ENCODE measurements at regions not wholly inside any gene's neighbourhood (a gene's known extent, or its start where the extent isn't known, plus 50 kb on each side); places are given as distances from the start of the nearest gene placed in this dataset.
"Not testable (repeated sequence)": the region's sequence is repeated elsewhere in the genome, so short reads cannot be mapped to it uniquely, and the experiment has no call there.

GRCh38 chr4:71081192-71081591, 87.7 kb downstream of the DCK start:
- Mint-ChIP-seq H3K4me3 (no peak overlapping the region), H3K9me3 (no peaks in the 10 kb centered on the region), H3K4me1 (ENCODE audit: low read depth in 2 of 2) (peaks cover 0 to 2% of the 10 kb centered on the region in 2 donors), H3K27me3 (no peaks in the 10 kb centered on the region), H3K27ac (no peak overlapping the region), H3K36me3 (ENCODE audit: insufficient read depth) (no peaks in the 10 kb centered on the region)
- no peak for DNase-seq
- no peak for ATAC-seq (replicated peaks)

GRCh38 chr4:71093745-71094144, 100.3 kb downstream of the DCK start:
- H3K4me1 Mint-ChIP-seq (ENCODE audit: low read depth in 2 of 2), result peaks cover 7 to 16% of the 10 kb centered on the region in 2 donors
- ATAC-seq (replicated peaks), result no peak
- no peaks in the 10 kb centered on the region for H3K36me3 Mint-ChIP-seq (ENCODE audit: insufficient read depth)
- H3K27me3 Mint-ChIP-seq, result no peaks in the 10 kb centered on the region
- H3K9me3 Mint-ChIP-seq, result peaks cover 0 to 5% of the 10 kb centered on the region in 2 donors
- DNase-seq, result no peak
- H3K27ac Mint-ChIP-seq, result no peak overlapping the region
- H3K4me3 Mint-ChIP-seq, result no peak overlapping the region

GRCh38 chr4:71094201-71094600, 100.8 kb downstream of the DCK start:
- Mint-ChIP-seq H3K4me3 (no peak overlapping the region), H3K27ac (peak overlapping the region in 1 of 2 donors; percentile 94), H3K36me3 (ENCODE audit: insufficient read depth) (no peaks in the 10 kb centered on the region), H3K27me3 (no peaks in the 10 kb centered on the region), H3K9me3 (peaks cover 0 to 5% of the 10 kb centered on the region in 2 donors), H3K4me1 (ENCODE audit: low read depth in 2 of 2) (peaks cover 7 to 16% of the 10 kb centered on the region in 2 donors)
- ATAC-seq (replicated peaks) (no peak), DNase-seq (no peak)

GRCh38 chr4:71095141-71095540, 101.7 kb downstream of the DCK start:
- H3K36me3 Mint-ChIP-seq (ENCODE audit: insufficient read depth), result no peaks in the 10 kb centered on the region
- ATAC-seq (replicated peaks), result no peak
- peak overlapping the region in 1 of 2 donors; percentile 94 for H3K27ac Mint-ChIP-seq
- H3K9me3 Mint-ChIP-seq, result peaks cover 0 to 5% of the 10 kb centered on the region in 2 donors
- H3K4me1 Mint-ChIP-seq (ENCODE audit: low read depth in 2 of 2), result peaks cover 7 to 16% of the 10 kb centered on the region in 2 donors
- no peaks in the 10 kb centered on the region for H3K27me3 Mint-ChIP-seq
- DNase-seq, result no peak
- H3K4me3 Mint-ChIP-seq, result peak overlapping the region; percentile 35 to 81

- ATAC-seq (replicated peaks) (peak; percentile 83), DNase-seq (no peak)
- Mint-ChIP-seq H3K4me3 (peak overlapping the region; percentile 59 to 81), H3K27ac (peak overlapping the region; percentile 54 to 94), H3K9me3 (peaks cover 0 to 5% of the 10 kb centered on the region in 2 donors), H3K4me1 (ENCODE audit: low read depth in 2 of 2) (peaks cover 7 to 20% of the 10 kb centered on the region in 2 donors), H3K27me3 (no peaks in the 10 kb centered on the region), H3K36me3 (ENCODE audit: insufficient read depth) (no peaks in the 10 kb centered on the region)
These were observed 102.1 kb downstream of the DCK start for GRCh38 chr4:71095545-71095944.

GRCh38 chr4:71107726-71108125, 114.3 kb downstream of the DCK start:
- DNase-seq (peak in 2 of 3 experiments; percentile 10 to 29), ATAC-seq (replicated peaks) (peak; percentile 85)
- H3K9me3 Mint-ChIP-seq, result no peaks in the 10 kb centered on the region
- peak overlapping the region; percentile 84 to 94 for H3K4me3 Mint-ChIP-seq
- peak overlapping the region; percentile 98 to 99 for H3K27ac Mint-ChIP-seq
- no peaks in the 10 kb centered on the region for H3K27me3 Mint-ChIP-seq
- peaks cover 31 to 41% of the 10 kb centered on the region in 2 donors for H3K4me1 Mint-ChIP-seq (ENCODE audit: low read depth in 2 of 2)
- H3K36me3 Mint-ChIP-seq (ENCODE audit: insufficient read depth), result peaks cover 7% of the 10 kb centered on the region

- H3K9me3 Mint-ChIP-seq, result no peaks in the 10 kb centered on the region
- peaks cover 31 to 42% of the 10 kb centered on the region in 2 donors for H3K4me1 Mint-ChIP-seq (ENCODE audit: low read depth in 2 of 2)
- DNase-seq (no peak), ATAC-seq (replicated peaks) (no peak)
- no peaks in the 10 kb centered on the region for H3K27me3 Mint-ChIP-seq
- H3K4me3 Mint-ChIP-seq, result peak overlapping the region; percentile 8 to 20
- H3K36me3 Mint-ChIP-seq (ENCODE audit: insufficient read depth), result peaks cover 7% of the 10 kb centered on the region
- H3K27ac Mint-ChIP-seq, result peak overlapping the region; percentile 90 to 98
These were observed 117.0 kb downstream of the DCK start for GRCh38 chr4:71110499-71110898.

- Mint-ChIP-seq H3K4me1 (ENCODE audit: low read depth in 2 of 2) (peaks cover 31 to 42% of the 10 kb centered on the region in 2 donors), H3K4me3 (peak overlapping the region; percentile 8 to 54), H3K27ac (peak overlapping the region; percentile 90 to 98)
- DNase-seq (peak in 1 of 3 experiments; percentile 12), ATAC-seq (replicated peaks) (peak; percentile 66)
- H3K27me3 Mint-ChIP-seq; H3K36me3 Mint-ChIP-seq (ENCODE audit: insufficient read depth); H3K9me3 Mint-ChIP-seq: not testable (repeated sequence)
These were observed 117.7 kb downstream of the DCK start for GRCh38 chr4:71111133-71111532.

GRCh38 chr4:71113294-71113693, 119.8 kb downstream of the DCK start:
- Mint-ChIP-seq H3K27me3 (no peaks in the 10 kb centered on the region), H3K27ac (no peak overlapping the region), H3K9me3 (no peaks in the 10 kb centered on the region), H3K4me3 (no peak overlapping the region), H3K4me1 (ENCODE audit: low read depth in 2 of 2) (peaks cover 23 to 29% of the 10 kb centered on the region in 2 donors), H3K36me3 (ENCODE audit: insufficient read depth) (no peaks in the 10 kb centered on the region)
- no peak for DNase-seq
- ATAC-seq (replicated peaks), result no peak

- H3K4me3 Mint-ChIP-seq, result no peak overlapping the region
- H3K27me3 Mint-ChIP-seq, result no peaks in the 10 kb centered on the region
- peaks cover 10 to 13% of the 10 kb centered on the region in 2 donors for H3K4me1 Mint-ChIP-seq (ENCODE audit: low read depth in 2 of 2)
- no peak for DNase-seq
- no peak for ATAC-seq (replicated peaks)
- H3K27ac Mint-ChIP-seq, result no peak overlapping the region
- peaks cover 2% of the 10 kb centered on the region for H3K36me3 Mint-ChIP-seq (ENCODE audit: insufficient read depth)
- H3K9me3 Mint-ChIP-seq, result no peaks in the 10 kb centered on the region
These were observed 127.5 kb downstream of the DCK start for GRCh38 chr4:71120831-71121524.

GRCh38 chr4:71123951-71124350, 130.5 kb downstream of the DCK start:
- ATAC-seq (replicated peaks) (peak; percentile 59), DNase-seq (no peak)
- H3K4me3 Mint-ChIP-seq, result peak overlapping the region; percentile 26 to 68
- H3K9me3 Mint-ChIP-seq, result no peaks in the 10 kb centered on the region
- H3K27ac Mint-ChIP-seq, result peak overlapping the region in 1 of 2 donors; percentile 70
- peaks cover 2% of the 10 kb centered on the region for H3K36me3 Mint-ChIP-seq (ENCODE audit: insufficient read depth)
- H3K4me1 Mint-ChIP-seq (ENCODE audit: low read depth in 2 of 2), result peaks cover 10 to 13% of the 10 kb centered on the region in 2 donors
- H3K27me3 Mint-ChIP-seq, result no peaks in the 10 kb centered on the region

- Mint-ChIP-seq H3K9me3 (no peaks in the 10 kb centered on the region), H3K4me3 (peak overlapping the region in 1 of 2 donors; percentile 68), H3K36me3 (ENCODE audit: insufficient read depth) (peaks cover 2% of the 10 kb centered on the region), H3K4me1 (ENCODE audit: low read depth in 2 of 2) (peaks cover 10 to 17% of the 10 kb centered on the region in 2 donors), H3K27me3 (no peaks in the 10 kb centered on the region), H3K27ac (no peak overlapping the region)
- ATAC-seq (replicated peaks) (peak; percentile 19), DNase-seq (no peak)
These were observed 131.7 kb downstream of the DCK start for GRCh38 chr4:71125137-71125536.

GRCh38 chr4:71126719-71127118, 133.3 kb downstream of the DCK start:
- Mint-ChIP-seq H3K4me1 (ENCODE audit: low read depth in 2 of 2) (peaks cover 9 to 17% of the 10 kb centered on the region in 2 donors), H3K36me3 (ENCODE audit: insufficient read depth) (peaks cover 4% of the 10 kb centered on the region), H3K27ac (no peak overlapping the region), H3K27me3 (no peaks in the 10 kb centered on the region), H3K9me3 (no peaks in the 10 kb centered on the region), H3K4me3 (no peak overlapping the region)
- no peak for ATAC-seq (replicated peaks)
- no peak for DNase-seq

GRCh38 chr4:71130827-71131603, 137.6 kb downstream of the DCK start:
- peaks cover 3% of the 10 kb centered on the region for H3K36me3 Mint-ChIP-seq (ENCODE audit: insufficient read depth)

More at GRCh38 chr4:71130827-71131603, 137.6 kb downstream of the DCK start:
- no peak for DNase-seq
- ATAC-seq (replicated peaks), result no peak
- H3K27ac Mint-ChIP-seq, result no peak overlapping the region
- no peak overlapping the region for H3K4me3 Mint-ChIP-seq
- H3K4me1 Mint-ChIP-seq (ENCODE audit: low read depth in 2 of 2), result peaks cover 0 to 4% of the 10 kb centered on the region in 2 donors
- H3K9me3 Mint-ChIP-seq, result no peaks in the 10 kb centered on the region
- H3K27me3 Mint-ChIP-seq, result no peaks in the 10 kb centered on the region

All from effector memory CD8-positive, alpha-beta T cell (primary cell).